ENCODE measurements at regions not wholly inside any gene's neighbourhood (a gene's known extent, or its start where the extent isn't known, plus 50 kb on each side); places are given as distances from the start of the nearest gene placed in this dataset.

DNA sequence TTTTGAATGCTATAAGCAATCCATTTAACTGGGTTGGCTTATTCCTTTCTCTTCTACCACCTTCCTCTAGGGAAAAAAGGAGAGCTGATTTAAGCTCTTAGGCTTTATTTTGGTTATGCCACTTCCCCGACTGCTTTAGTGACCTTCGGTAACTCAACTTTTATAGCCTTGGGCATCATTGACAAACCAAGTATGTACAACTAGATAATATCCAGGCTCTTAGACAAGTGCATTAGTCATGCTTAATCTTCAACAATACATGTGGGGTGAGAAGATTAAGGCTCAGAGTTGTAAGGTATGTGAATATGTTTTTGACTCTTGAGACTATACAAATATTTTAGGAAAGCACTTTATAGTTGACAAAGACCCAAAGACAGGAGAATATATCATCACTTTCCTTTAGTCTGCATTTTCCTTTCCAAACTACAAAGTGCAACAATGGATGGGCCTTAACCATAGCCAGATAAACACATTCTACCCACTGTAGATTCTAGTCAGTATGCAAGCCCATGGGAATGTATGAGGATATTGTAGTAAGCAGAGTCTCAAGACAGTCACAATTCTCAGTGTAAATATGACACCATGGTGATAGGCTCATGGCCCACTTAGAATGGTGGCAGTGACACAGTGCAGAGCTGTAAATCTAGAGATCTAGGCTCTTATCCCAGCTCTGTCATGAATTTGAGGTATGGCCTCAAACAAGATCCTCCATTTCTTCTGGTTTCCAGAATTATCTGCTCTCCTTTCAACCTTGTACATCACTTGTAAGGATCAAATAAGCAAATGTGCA, 1117.3 kb downstream of the SORCS3 start:
- FAIRE-seq (no peak), DNase-seq (ENCODE audit: insufficient read length, low spot score) (no peak)
- TF ChIP-seq, protein P1, sequence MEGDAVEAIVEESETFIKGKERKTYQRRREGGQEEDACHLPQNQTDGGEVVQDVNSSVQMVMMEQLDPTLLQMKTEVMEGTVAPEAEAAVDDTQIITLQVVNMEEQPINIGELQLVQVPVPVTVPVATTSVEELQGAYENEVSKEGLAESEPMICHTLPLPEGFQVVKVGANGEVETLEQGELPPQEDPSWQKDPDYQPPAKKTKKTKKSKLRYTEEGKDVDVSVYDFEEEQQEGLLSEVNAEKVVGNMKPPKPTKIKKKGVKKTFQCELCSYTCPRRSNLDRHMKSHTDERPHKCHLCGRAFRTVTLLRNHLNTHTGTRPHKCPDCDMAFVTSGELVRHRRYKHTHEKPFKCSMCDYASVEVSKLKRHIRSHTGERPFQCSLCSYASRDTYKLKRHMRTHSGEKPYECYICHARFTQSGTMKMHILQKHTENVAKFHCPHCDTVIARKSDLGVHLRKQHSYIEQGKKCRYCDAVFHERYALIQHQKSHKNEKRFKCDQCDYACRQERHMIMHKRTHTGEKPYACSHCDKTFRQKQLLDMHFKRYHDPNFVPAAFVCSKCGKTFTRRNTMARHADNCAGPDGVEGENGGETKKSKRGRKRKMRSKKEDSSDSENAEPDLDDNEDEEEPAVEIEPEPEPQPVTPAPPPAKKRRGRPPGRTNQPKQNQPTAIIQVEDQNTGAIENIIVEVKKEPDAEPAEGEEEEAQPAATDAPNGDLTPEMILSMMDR (IDR thresholded peaks at IDR 0.05; ENCODE audit: insufficient read depth, missing control alignments) = no peak

DNA sequence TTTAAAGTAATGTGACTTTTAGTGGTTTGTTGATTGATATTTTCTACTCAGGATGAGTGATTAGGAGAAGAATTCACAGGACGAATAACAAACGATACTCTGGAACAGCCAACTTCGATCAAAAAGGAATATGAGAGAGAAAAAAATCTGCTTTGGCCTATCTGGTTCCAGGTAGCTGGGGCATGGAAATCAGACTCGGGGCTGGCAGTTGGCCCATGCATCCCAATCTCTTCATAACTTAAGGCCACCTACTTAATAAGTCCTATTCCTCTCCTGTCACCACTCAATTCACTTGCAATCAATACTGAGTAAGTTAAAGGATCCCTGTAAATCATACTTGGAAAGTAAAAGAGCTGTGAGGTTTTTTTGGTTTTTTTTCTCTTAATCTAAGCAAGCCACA, 1116.2 kb downstream of the SORCS3 start:
- DNase-seq (ENCODE audit: insufficient read length, low spot score) (no peak), FAIRE-seq (no peak)
- TF ChIP-seq, protein P1 (IDR thresholded peaks at IDR 0.05; ENCODE audit: insufficient read depth, missing control alignments) = no peak

DNA sequence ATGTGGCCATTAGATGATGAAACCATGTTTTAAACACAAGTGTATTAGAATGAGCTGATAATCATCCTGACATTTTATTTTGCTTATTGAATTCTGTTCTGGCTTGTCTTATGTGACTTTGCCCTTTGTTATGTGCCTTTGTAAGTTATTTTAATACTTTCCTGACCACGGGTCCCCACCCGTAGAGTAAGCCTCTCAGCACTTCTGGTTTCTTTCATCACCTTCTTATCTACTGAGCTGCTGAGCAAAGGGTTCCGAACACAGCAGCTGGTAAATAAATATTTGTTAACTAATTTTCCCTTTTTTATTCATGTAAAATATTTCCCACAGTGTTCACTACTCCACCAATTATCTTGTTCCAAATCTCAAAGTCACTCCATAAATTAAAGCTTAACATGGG, 1115.3 kb downstream of the SORCS3 start:
- FAIRE-seq = no peak
- DNase-seq (ENCODE audit: insufficient read length, low spot score) = no peak
- TF ChIP-seq, protein P1 (IDR thresholded peaks at IDR 0.05; ENCODE audit: insufficient read depth, missing control alignments) = no peak

GRCh38 chr10:105751688-105752087, 1110.6 kb downstream of the SORCS3 start:
- FAIRE-seq (no peak), DNase-seq (ENCODE audit: insufficient read length, low spot score) (no peak)
- TF ChIP-seq, protein P1 (IDR thresholded peaks at IDR 0.05; ENCODE audit: insufficient read depth, missing control alignments) = no peak

GRCh38 chr10:105745596-105746148, 1104.6 kb downstream of the SORCS3 start:
- TF ChIP-seq, protein P1 (IDR thresholded peaks at IDR 0.05; ENCODE audit: insufficient read depth, missing control alignments) = no peak
- DNase-seq (ENCODE audit: insufficient read length, low spot score) = no peak
- no peak for FAIRE-seq

- FAIRE-seq (no peak), DNase-seq (ENCODE audit: insufficient read length, low spot score) (no peak)
Measured at GRCh38 chr10:105743343-105744056, 1102.4 kb downstream of the SORCS3 start.

More at GRCh38 chr10:105743343-105744056, 1102.4 kb downstream of the SORCS3 start:
- TF ChIP-seq, protein P1 (IDR thresholded peaks at IDR 0.05; ENCODE audit: insufficient read depth, missing control alignments) = no peak
